B cell (primary cell): ENCODE measurements at regions not wholly inside any gene's neighbourhood (a gene's known extent, or its start where the extent isn't known, plus 50 kb on each side); places are given as distances from the start of the nearest gene placed in this dataset.

Source experiments
- ATAC-seq: fragments of 200-7000 bp; cut with Tn5 transposase; one replicate; pipeline ENCODE4 v1.10.0; 2021; ENCODE audit warnings: low read depth, mild to moderate bottlenecking, moderate number of reproducible peaks, moderate library complexity
- CTCF ChIA-PET: fragments of 350-600 bp; sonication (Branson Sonifier 250); formaldehyde crosslinking; loops from one replicate; lab custom pipeline; 2021; ENCODE audit warnings: antibody characterized with exemption, inconsistent platforms; lab: Charles Lee
- POLR2A ChIA-PET: fragments of 350-600 bp; sonication (Branson Sonifier 250); formaldehyde crosslinking; loops from one replicate; lab custom pipeline; 2021; ENCODE audit warnings: antibody characterized with exemption; lab: Charles Lee
- DNase-seq: peaks from one replicate; pipeline ENCODE4 v3.0.0; 2013
- H2AFZ ChIP-seq: 2 replicates; pipeline ENCODE4 v1.6.1; 2012; ENCODE audit warnings: mild to moderate bottlenecking, low read depth, low read length; ENCODE audit not compliant: insufficient read depth, poor library complexity, severe bottlenecking
- H3K27ac ChIP-seq, 2 donors: 1 replicate in 1 of 2; 2 replicates in 1 of 2; pipeline ENCODE4 v1.5.1; 2012 to 2013; ENCODE audit warnings: low read length in 2 of 2, mild to moderate bottlenecking in 2 of 2, moderate library complexity in 1 of 2
- H3K27me3 ChIP-seq, 4 experiments: fragments of 200-600 bp in 1 of 4; sonication (generic) in 1 of 4; replicated peaks in 1 of 4; 1 replicate in 2 of 4; 2 replicates in 2 of 4; pipeline versions ENCODE4 v1.6.1 to v1.7.0; 2013 to 2016; ENCODE audit warnings: low read length in 3 of 4, mild to moderate bottlenecking in 2 of 4, mixed read lengths in 1 of 4, moderate library complexity in 1 of 4; ENCODE audit not compliant: insufficient read depth in 4 of 4, control insufficient read depth in 3 of 4; ENCODE audit errors: control extremely low read depth in 1 of 4
- H3K36me3 ChIP-seq, 2 experiments: replicated peaks in 1 of 2; 1 replicate in 1 of 2; 2 replicates in 1 of 2; pipeline versions ENCODE4 v1.6.1 to v1.7.1; 2013; ENCODE audit warnings: low read length in 1 of 2; ENCODE audit not compliant: insufficient read depth in 2 of 2, control insufficient read depth in 1 of 2; ENCODE audit errors: control extremely low read depth in 1 of 2, extremely low read depth in 1 of 2
- H3K4me1 ChIP-seq, 2 donors: fragments of 200-600 bp in 1 of 2; sonication (generic) in 1 of 2; 1 replicate in 1 of 2; 2 replicates in 1 of 2; pipeline versions ENCODE4 v1.5.1 to v1.6.1; 2013 to 2017; ENCODE audit warnings: low read length in 2 of 2; ENCODE audit not compliant: control insufficient read depth in 2 of 2, insufficient read depth in 2 of 2
- H3K4me2 ChIP-seq: replicated peaks from 2 replicates; pipeline ENCODE3; 2012; ENCODE audit warnings: mild to moderate bottlenecking, low read depth, low read length; ENCODE audit not compliant: poor library complexity, severe bottlenecking
- H3K4me3 ChIP-seq, 5 experiments: fragments of 200-600 bp in 1 of 5; sonication (generic) in 1 of 5; 1 replicate in 3 of 5; 2 replicates in 2 of 5; pipeline versions ENCODE4 v1.5.1 to v1.7.0; 2011 to 2016; ENCODE audit warnings: low read length in 4 of 5, mild to moderate bottlenecking in 4 of 5, low read depth in 2 of 5, control low read depth in 1 of 5, moderate library complexity in 1 of 5; ENCODE audit not compliant: insufficient read depth in 1 of 5; ENCODE audit errors: control extremely low read depth in 1 of 5, extremely low read depth in 1 of 5
- H3K79me2 ChIP-seq: fragments of 200-600 bp; sonication (generic); one replicate; pipeline ENCODE4 v1.6.0; 2016; ENCODE audit warnings: low read length; ENCODE audit not compliant: control insufficient read depth, insufficient read depth
- H3K9ac ChIP-seq: fragments of 200-600 bp; sonication (generic); 2 replicates; pipeline ENCODE4 v1.6.1; 2017; ENCODE audit warnings: mild to moderate bottlenecking, low read length, moderate library complexity
- H3K9me3 ChIP-seq, 3 donors: one replicate each; pipeline versions ENCODE4 v1.6.1 to v1.7.1; 2013; ENCODE audit warnings: low read length in 2 of 3; ENCODE audit not compliant: control insufficient read depth in 2 of 3, insufficient read depth in 1 of 3; ENCODE audit errors: control extremely low read depth in 1 of 3
- H4K20me1 ChIP-seq: 2 replicates; pipeline ENCODE4 v1.6.0; 2012; ENCODE audit warnings: mild to moderate bottlenecking, low read length; ENCODE audit not compliant: insufficient read depth, control insufficient read depth, poor library complexity, severe bottlenecking
- H3K27ac Mint-ChIP-seq: one replicate; pipeline ENCODE4 v1.8.0; 2021; ENCODE audit warnings: mixed read lengths
- H3K27me3 Mint-ChIP-seq: one replicate; pipeline ENCODE4 v1.8.0; 2021; ENCODE audit warnings: mixed read lengths
- H3K4me1 Mint-ChIP-seq: one replicate; pipeline ENCODE4 v1.8.0; 2021; ENCODE audit warnings: mixed read lengths
- H3K4me3 Mint-ChIP-seq: one replicate; pipeline ENCODE4 v1.8.0; 2021; ENCODE audit warnings: mixed read lengths
- H3K9me3 Mint-ChIP-seq: one replicate; pipeline ENCODE4 v1.8.0; 2022; ENCODE audit warnings: mixed read lengths; ENCODE audit not compliant: insufficient read depth
- CTCF ChIP-seq: fragments of 200-600 bp; IDR thresholded peaks from one replicate; pipeline ENCODE4 v1.8.0; 2022; ENCODE audit warnings: antibody characterized with exemption, mild to moderate bottlenecking
- EZH2 ChIP-seq: IDR thresholded peaks from 2 replicates; pipeline ENCODE4 v1.6.1; 2012; ENCODE audit warnings: borderline replicate concordance, low read depth, mild to moderate bottlenecking, moderate library complexity, low read length; ENCODE audit not compliant: insufficient read depth, poor library complexity, severe bottlenecking
- WGBS: methylation state at CpG from one replicate; pipeline ENCODE4 v1.1.5; 2013; ENCODE audit warnings: missing lambda C conversion rate; ENCODE audit not compliant: insufficient coverage; 5-methylcytosine and 5-hydroxymethylcytosine counted together
- intact Hi-C: fragments of 100-400 bp; cut with micrococcal nuclease; formaldehyde crosslinking; loops from one replicate; pipeline ENCODE4 v1.10.0; 2022

- no peaks in the 10 kb centered on the region for H3K27me3 ChIP-seq
- H3K4me3 ChIP-seq = no peak overlapping the region
- peaks cover 5% of the 10 kb centered on the region for H3K27me3 Mint-ChIP-seq
- no peak overlapping the region for H3K9ac ChIP-seq
- POLR2A ChIA-PET = no interaction called here
- H2AFZ ChIP-seq = no peak overlapping the region
- ATAC-seq = no peak
- CTCF ChIA-PET = no interaction called here
- no peak overlapping the region for H3K27ac ChIP-seq
- no peak overlapping the region for H3K4me2 ChIP-seq
- no peak overlapping the region for H3K27ac Mint-ChIP-seq
- no peaks in the 10 kb centered on the region for H3K36me3 ChIP-seq
- intact Hi-C loops = no loop called here
- WGBS = no CpG with 5 or more reads among the region's 2 CpGs
- no peak for DNase-seq
- H3K4me3 Mint-ChIP-seq = no peak overlapping the region
- no peaks in the 10 kb centered on the region for H3K79me2 ChIP-seq
- H3K4me1 ChIP-seq = peaks cover 0 to 5% of the 10 kb centered on the region in 2 donors
- TF ChIP-seq EZH2 (no peak), CTCF (no peak)
- peaks cover 21% of the 10 kb centered on the region for H3K4me1 Mint-ChIP-seq
- no peaks in the 10 kb centered on the region for H3K9me3 Mint-ChIP-seq
- no peaks in the 10 kb centered on the region for H3K9me3 ChIP-seq
- no peaks in the 10 kb centered on the region for H4K20me1 ChIP-seq
Observed at GRCh38 chr3:104887619-104888018, 479.1 kb upstream of the ALCAM start.

DNA sequence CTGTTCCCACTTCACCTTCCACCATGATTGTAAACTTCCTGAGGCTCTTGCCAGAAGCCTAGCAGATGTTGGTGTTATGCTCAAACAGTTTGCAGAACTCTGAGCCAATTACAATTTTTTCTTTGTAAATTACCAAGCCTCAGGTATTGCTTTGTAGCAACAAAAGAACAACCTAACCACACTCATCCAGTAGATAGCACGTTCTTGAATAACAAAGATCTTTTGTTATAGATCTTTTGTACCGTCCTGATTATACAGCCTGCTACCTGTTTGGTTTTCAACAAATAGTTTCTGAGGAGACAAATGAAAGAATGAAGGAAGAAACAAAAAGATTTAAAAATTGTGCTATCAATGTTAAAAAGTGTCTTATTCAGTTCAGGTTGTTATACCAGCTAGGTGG lies 474.7 kb upstream of the ALCAM start:
- WGBS = no CpG with 5 or more reads among the region's 2 CpGs
- no peak for DNase-seq
- peaks cover 5% of the 10 kb centered on the region for H3K27me3 Mint-ChIP-seq
- Histone ChIP-seq H3K27me3 (no peaks in the 10 kb centered on the region), H3K4me1 (no peaks in the 10 kb centered on the region), H3K79me2 (no peaks in the 10 kb centered on the region), H3K4me2 (no peak overlapping the region), H3K4me3 (no peak overlapping the region), H3K9me3 (no peaks in the 10 kb centered on the region), H4K20me1 (no peaks in the 10 kb centered on the region), H3K9ac (no peak overlapping the region), H3K27ac (no peak overlapping the region), H3K36me3 (no peaks in the 10 kb centered on the region), H2AFZ (no peak overlapping the region)
- ChIA-PET POLR2A (no interaction called here), CTCF (no interaction called here)
- no peak overlapping the region for H3K4me3 Mint-ChIP-seq
- peaks cover 5% of the 10 kb centered on the region for H3K4me1 Mint-ChIP-seq
- no peak for ATAC-seq
- intact Hi-C loops = no loop called here
- H3K9me3 Mint-ChIP-seq = no peaks in the 10 kb centered on the region
- TF ChIP-seq EZH2 (no peak), CTCF (no peak)
- H3K27ac Mint-ChIP-seq = no peak overlapping the region
